ENCODE measurements at regions not wholly inside any gene's neighbourhood (a gene's known extent, or its start where the extent isn't known, plus 50 kb on each side); places are given as distances from the start of the nearest gene placed in this dataset.
A peak's percentile ranks its signal among the peaks of the same experiment; 100 is the strongest.

- Histone ChIP-seq H3K79me2 (ENCODE audit: low read depth) (no peaks in the 10 kb centered on the region), H3K4me3 (no peak overlapping the region), H2AFZ (replicated peaks) (no peak overlapping the region), H3F3A (ENCODE audit: low read depth) (no peaks in the 10 kb centered on the region), H3K27me3 (no peaks in the 10 kb centered on the region), H4K20me1 (ENCODE audit: low read depth) (no peaks in the 10 kb centered on the region), H3K36me3 (no peaks in the 10 kb centered on the region), H3K9ac (no peak overlapping the region), H3K27ac (no peak overlapping the region), H3K9me3 (ENCODE audit: low read depth) (no peaks in the 10 kb centered on the region), H3K4me2 (no peak overlapping the region), H3K4me1 (no peaks in the 10 kb centered on the region)
- H3K27ac Mint-ChIP-seq, result no peak overlapping the region
- H3K4me1 Mint-ChIP-seq, result peaks cover 22% of the 10 kb centered on the region
- peaks cover 7% of the 10 kb centered on the region for H3K27me3 Mint-ChIP-seq (ENCODE audit: insufficient read depth, low read depth)
- H3K4me3 Mint-ChIP-seq, result no peak overlapping the region
- TF ChIP-seq EZH2 (IDR thresholded peaks at IDR 0.05), result no peak
- TF ChIP-seq EZH2phosphoT487 (IDR thresholded peaks at IDR 0.05), result no peak
- TF ChIP-seq CTCF (IDR thresholded peaks at IDR 0.05), result no peak
- peaks cover 4% of the 10 kb centered on the region for H3K9me3 Mint-ChIP-seq
- no peak for DNase-seq (ENCODE audit: low spot score)
- H3K36me3 Mint-ChIP-seq, result no peaks in the 10 kb centered on the region
Observed at GRCh38 chr3:134710313-134710680, 59.5 kb upstream of the KY start.

GRCh38 chr3:134711284-134711683 is 60.5 kb upstream of the KY start:
- H3K9ac ChIP-seq, result no peak overlapping the region
- H3K9me3 Mint-ChIP-seq, result peaks cover 4% of the 10 kb centered on the region
- no peak for DNase-seq (ENCODE audit: low spot score)
- no peaks in the 10 kb centered on the region for H4K20me1 ChIP-seq (ENCODE audit: low read depth)
- no peaks in the 10 kb centered on the region for H3K36me3 Mint-ChIP-seq
- H3K4me2 ChIP-seq, result no peak overlapping the region
- H3K27me3 Mint-ChIP-seq (ENCODE audit: insufficient read depth, low read depth), result peaks cover 9% of the 10 kb centered on the region
- no peaks in the 10 kb centered on the region for H3F3A ChIP-seq (ENCODE audit: low read depth)
- H3K27ac ChIP-seq, result no peak overlapping the region
- no peak overlapping the region for H2AFZ ChIP-seq (replicated peaks)
- peaks cover 22% of the 10 kb centered on the region for H3K4me1 Mint-ChIP-seq
- no peak overlapping the region for H3K27ac Mint-ChIP-seq
- H3K36me3 ChIP-seq, result no peaks in the 10 kb centered on the region
- no peak overlapping the region for H3K4me3 ChIP-seq
- H3K4me3 Mint-ChIP-seq, result no peak overlapping the region
- H3K27me3 ChIP-seq, result no peaks in the 10 kb centered on the region
- no peaks in the 10 kb centered on the region for H3K79me2 ChIP-seq (ENCODE audit: low read depth)
- no peaks in the 10 kb centered on the region for H3K4me1 ChIP-seq
- TF ChIP-seq EZH2 (IDR thresholded peaks at IDR 0.05), result no peak
- no peak for TF ChIP-seq CTCF (IDR thresholded peaks at IDR 0.05)
- no peak for TF ChIP-seq EZH2phosphoT487 (IDR thresholded peaks at IDR 0.05)
- H3K9me3 ChIP-seq (ENCODE audit: low read depth), result no peaks in the 10 kb centered on the region

GRCh38 chr3:134713671-134714070 is 62.8 kb upstream of the KY start:
- Histone ChIP-seq H3K4me3 (no peak overlapping the region), H3K9me3 (ENCODE audit: low read depth) (no peaks in the 10 kb centered on the region), H3K4me1 (no peaks in the 10 kb centered on the region), H4K20me1 (ENCODE audit: low read depth) (no peaks in the 10 kb centered on the region), H2AFZ (replicated peaks) (no peak overlapping the region), H3K9ac (no peak overlapping the region), H3K4me2 (no peak overlapping the region), H3K27me3 (no peaks in the 10 kb centered on the region), H3F3A (ENCODE audit: low read depth) (no peaks in the 10 kb centered on the region), H3K79me2 (ENCODE audit: low read depth) (no peaks in the 10 kb centered on the region), H3K27ac (no peak overlapping the region), H3K36me3 (no peaks in the 10 kb centered on the region)
- Mint-ChIP-seq H3K9me3 (peaks cover 4% of the 10 kb centered on the region), H3K27ac (peak overlapping the region; percentile 47), H3K4me3 (no peak overlapping the region), H3K4me1 (peaks cover 22% of the 10 kb centered on the region), H3K36me3 (no peaks in the 10 kb centered on the region), H3K27me3 (ENCODE audit: insufficient read depth, low read depth) (peaks cover 6% of the 10 kb centered on the region)
- TF ChIP-seq EZH2phosphoT487 (IDR thresholded peaks at IDR 0.05) (no peak), EZH2 (IDR thresholded peaks at IDR 0.05) (no peak), CTCF (IDR thresholded peaks at IDR 0.05) (no peak)
- DNase-seq (ENCODE audit: low spot score), result no peak

GRCh38 chr3:134718726-134719125 is 67.9 kb upstream of the KY start:
- Histone ChIP-seq H3K9ac (no peak overlapping the region), H2AFZ (replicated peaks) (no peak overlapping the region), H4K20me1 (ENCODE audit: low read depth) (no peaks in the 10 kb centered on the region), H3K4me1 (no peaks in the 10 kb centered on the region), H3F3A (ENCODE audit: low read depth) (no peaks in the 10 kb centered on the region), H3K4me2 (no peak overlapping the region), H3K27me3 (peaks cover 31% of the 10 kb centered on the region), H3K36me3 (no peaks in the 10 kb centered on the region), H3K27ac (no peak overlapping the region), H3K4me3 (no peak overlapping the region), H3K79me2 (ENCODE audit: low read depth) (no peaks in the 10 kb centered on the region), H3K9me3 (ENCODE audit: low read depth) (no peaks in the 10 kb centered on the region)
- H3K4me1 Mint-ChIP-seq, result no peaks in the 10 kb centered on the region
- H3K27me3 Mint-ChIP-seq (ENCODE audit: insufficient read depth, low read depth), result peaks cover 6% of the 10 kb centered on the region
- no peak overlapping the region for H3K27ac Mint-ChIP-seq
- H3K36me3 Mint-ChIP-seq, result no peaks in the 10 kb centered on the region
- TF ChIP-seq CTCF (IDR thresholded peaks at IDR 0.05), result no peak
- TF ChIP-seq EZH2 (IDR thresholded peaks at IDR 0.05), result no peak
- TF ChIP-seq EZH2phosphoT487 (IDR thresholded peaks at IDR 0.05), result no peak
- no peak overlapping the region for H3K4me3 Mint-ChIP-seq
- no peaks in the 10 kb centered on the region for H3K9me3 Mint-ChIP-seq
- no peak for DNase-seq (ENCODE audit: low spot score)

All from neural progenitor cell (in vitro differentiated cells).